IMR-90 (cell line): ENCODE measurements at regions not wholly inside any gene's neighbourhood (a gene's known extent, or its start where the extent isn't known, plus 50 kb on each side); places are given as distances from the start of the nearest gene placed in this dataset.

Experiments used
- ATAC-seq: fragments of 200-7000 bp; cut with Tn5 transposase; 2 replicates; pipeline ENCODE4 v1.9.1; 2020; ENCODE audit warnings: low read depth, mild to moderate bottlenecking, moderate library complexity
- BruUV-seq: library from RNA; stranded (reverse); fragments of 400-500 nt; replicated peaks from 2 replicates; lab custom pipeline; 2021; lab: Mats Ljungman, UMichigan
- CTCF ChIA-PET: fragments of 300-600 bp; formaldehyde crosslinking; extraction: SDS; loops from one replicate; lab custom pipeline; 2021; ENCODE audit warnings: antibody characterized with exemption; lab: Yijun Ruan, JAX
- POLR2A ChIA-PET: fragments of 300-600 bp; sonication (Branson Sonifier 250); formaldehyde crosslinking; loops from one replicate; lab custom pipeline; 2022; ENCODE audit warnings: antibody characterized with exemption; ENCODE audit not compliant: unreplicated experiment; lab: Charles Lee
- DNase-seq: peaks from one replicate; pipeline ENCODE4 v3.0.0; 2013
- H2AFZ ChIP-seq: replicated peaks from 2 replicates; pipeline ENCODE3; 2013; ENCODE audit warnings: low read length, mild to moderate bottlenecking; ENCODE audit not compliant: poor library complexity
- H2AK5ac ChIP-seq: 2 replicates; pipeline ENCODE4 v1.6.1; 2013; ENCODE audit warnings: low read depth, low read length, inconsistent platforms
- H2AK9ac ChIP-seq: replicated peaks from 2 replicates; pipeline ENCODE3; 2013; ENCODE audit warnings: mild to moderate bottlenecking, low read depth, low read length, moderate library complexity; ENCODE audit not compliant: poor library complexity
- H2BK120ac ChIP-seq: 2 replicates; pipeline ENCODE4 v1.6.1; 2013; ENCODE audit warnings: low read depth, low read length, inconsistent platforms
- H2BK15ac ChIP-seq: 3 replicates; pipeline ENCODE4 v1.6.1; 2013; ENCODE audit warnings: low read depth, low read length, inconsistent platforms
- H2BK20ac ChIP-seq: 2 replicates; pipeline ENCODE4 v1.6.1; 2013; ENCODE audit warnings: low read depth, mild to moderate bottlenecking, inconsistent platforms, low read length, moderate library complexity
- H2BK5ac ChIP-seq: 2 replicates; pipeline ENCODE4 v1.6.1; 2013; ENCODE audit warnings: mild to moderate bottlenecking, low read depth, low read length, inconsistent platforms; ENCODE audit not compliant: poor library complexity, severe bottlenecking
- H3K14ac ChIP-seq: replicated peaks from 2 replicates; pipeline ENCODE4 v1.6.1; 2013; ENCODE audit warnings: low read depth, low read length, inconsistent platforms
- H3K18ac ChIP-seq: 2 replicates; pipeline ENCODE4 v1.6.1; 2013; ENCODE audit warnings: low read depth, low read length, control low read depth
- H3K23ac ChIP-seq: 2 replicates; pipeline ENCODE4 v1.6.1; 2013; ENCODE audit warnings: low read depth, low read length, inconsistent platforms
- H3K27ac ChIP-seq: 2 replicates; pipeline ENCODE4 v1.5.1; 2013; ENCODE audit warnings: mild to moderate bottlenecking, control low read depth, low read length; ENCODE audit not compliant: insufficient read depth
- H3K27me3 ChIP-seq: 2 replicates; pipeline ENCODE4 v1.6.1; 2013; ENCODE audit warnings: low read length; ENCODE audit not compliant: control insufficient read depth, insufficient read depth
- H3K36me3 ChIP-seq: 2 replicates; pipeline ENCODE4 v1.6.1; 2013; ENCODE audit warnings: low read length, mixed read lengths; ENCODE audit not compliant: control insufficient read depth, insufficient read depth
- H3K4ac ChIP-seq: 2 replicates; pipeline ENCODE4 v1.6.1; 2013; ENCODE audit warnings: low read depth, low read length, inconsistent platforms
- H3K4me1 ChIP-seq: 2 replicates; pipeline ENCODE4 v1.6.1; 2013; ENCODE audit warnings: low read length, mixed read lengths; ENCODE audit not compliant: control insufficient read depth, insufficient read depth
- H3K4me2 ChIP-seq: 2 replicates; pipeline ENCODE4 v1.6.1; 2013; ENCODE audit warnings: low read depth, mild to moderate bottlenecking, control low read depth, low read length, moderate library complexity
- H3K4me3 ChIP-seq: 2 replicates; pipeline ENCODE4 v1.5.1; 2013; ENCODE audit warnings: low read depth, mild to moderate bottlenecking, control low read depth, low read length, moderate library complexity; ENCODE audit not compliant: insufficient read depth
- H3K56ac ChIP-seq: 2 replicates; pipeline ENCODE4 v1.6.1; 2013; ENCODE audit warnings: low read length, inconsistent platforms; ENCODE audit not compliant: insufficient read depth; ENCODE audit errors: extremely low read depth
- H3K79me1 ChIP-seq, 2 experiments: 2 replicates each; pipeline ENCODE4 v1.6.1; 2013; ENCODE audit warnings: low read length in 2 of 2, inconsistent platforms in 1 of 2, low read depth in 1 of 2
- H3K9ac ChIP-seq: 2 replicates; pipeline ENCODE4 v1.6.1; 2013; ENCODE audit warnings: low read depth, low read length, control low read depth
- H3K9me1 ChIP-seq: 2 replicates; pipeline ENCODE4 v1.6.1; 2013; ENCODE audit warnings: low read length, inconsistent platforms; ENCODE audit not compliant: insufficient read depth
- H3K9me3 ChIP-seq: 2 replicates; pipeline ENCODE4 v1.6.1; 2013; ENCODE audit warnings: low read length; ENCODE audit not compliant: control insufficient read depth, insufficient read depth
- H4K20me1 ChIP-seq: 2 replicates; pipeline ENCODE4 v1.6.1; 2013; ENCODE audit warnings: low read length, inconsistent platforms; ENCODE audit not compliant: insufficient read depth
- H4K5ac ChIP-seq: 2 replicates; pipeline ENCODE4 v1.6.1; 2013; ENCODE audit warnings: mild to moderate bottlenecking, low read depth, low read length, control low read depth
- H4K8ac ChIP-seq, 2 experiments: 2 replicates each; pipeline ENCODE4 v1.6.1; 2013; ENCODE audit warnings: low read depth in 2 of 2, low read length in 2 of 2, control low read depth in 1 of 2, inconsistent platforms in 1 of 2
- H4K91ac ChIP-seq: 2 replicates; pipeline ENCODE4 v1.6.1; 2013; ENCODE audit warnings: low read depth, low read length, inconsistent platforms; ENCODE audit not compliant: insufficient read depth
- BHLHE40 ChIP-seq: fragments of 150-350 bp; IDR thresholded peaks from 2 replicates; pipeline ENCODE4 v1.6.1; 2016; ENCODE audit warnings: mild to moderate bottlenecking, low read depth, low read length
- CEBPB ChIP-seq: IDR thresholded peaks from 2 replicates; pipeline ENCODE4 v1.6.1; 2012; ENCODE audit warnings: low read depth, low read length, improper control_type of control experiment
- CHD1 ChIP-seq: IDR thresholded peaks from 2 replicates; pipeline ENCODE4 v1.6.1; 2012; ENCODE audit warnings: low read depth, low read length, improper control_type of control experiment
- FOS ChIP-seq: fragments of 150-350 bp; IDR thresholded peaks from 2 replicates; pipeline ENCODE4 v1.6.1; 2016; ENCODE audit warnings: low read depth, low read length
- MAFK ChIP-seq: IDR thresholded peaks from 2 replicates; pipeline ENCODE4 v1.6.1; 2012; ENCODE audit warnings: low read depth, low read length, improper control_type of control experiment
- MAZ ChIP-seq: IDR thresholded peaks from 2 replicates; pipeline ENCODE4 v1.6.1; 2012; ENCODE audit warnings: low read depth, mild to moderate bottlenecking, low read length, improper control_type of control experiment, moderate library complexity, borderline replicate concordance
- MXI1 ChIP-seq: IDR thresholded peaks from 2 replicates; pipeline ENCODE4 v1.6.1; 2012; ENCODE audit warnings: low read depth, mild to moderate bottlenecking, low read length, moderate library complexity, borderline replicate concordance
- NFE2L2 ChIP-seq: fragments of 150-350 bp; IDR thresholded peaks from 2 replicates; pipeline ENCODE4 v1.6.1; 2016; ENCODE audit warnings: low read depth, mild to moderate bottlenecking, low read length
- POLR2A ChIP-seq: IDR thresholded peaks from 2 replicates; pipeline ENCODE4 v1.6.1; 2012; ENCODE audit warnings: mild to moderate bottlenecking, low read depth, low read length
- RAD21 ChIP-seq: IDR thresholded peaks from 2 replicates; pipeline ENCODE4 v1.6.1; 2012; ENCODE audit warnings: low read length, improper control_type of control experiment
- RCOR1 ChIP-seq: IDR thresholded peaks from 2 replicates; pipeline ENCODE4 v1.6.1; 2012; ENCODE audit warnings: mild to moderate bottlenecking, low read length, improper control_type of control experiment; ENCODE audit not compliant: insufficient replicate concordance
- RFX5 ChIP-seq: IDR thresholded peaks from 2 replicates; pipeline ENCODE4 v1.8.0; 2012; ENCODE audit warnings: low read depth, mild to moderate bottlenecking, low read length, moderate library complexity
- SMC3 ChIP-seq: fragments of 150-350 bp; IDR thresholded peaks from 2 replicates; pipeline ENCODE4 v1.6.1; 2016; ENCODE audit warnings: low read depth, mild to moderate bottlenecking, antibody characterized with exemption, low read length, moderate library complexity
- WGBS, 2 experiments: methylation state at CpG; one replicate each; pipeline versions ENCODE4 v1.1.5 to v1.1.7; 2013; ENCODE audit warnings: missing lambda C conversion rate in 2 of 2; ENCODE audit not compliant: insufficient read length in 1 of 2; ENCODE audit errors: extremely low coverage in 2 of 2; 5-methylcytosine and 5-hydroxymethylcytosine counted together
- dilution Hi-C: fragments of 300-500 bp; cut with HindIII; formaldehyde crosslinking; loops from one replicate; pipeline ENCODE4 v1.14.3; 2018; ENCODE audit warnings: low sequenced_read_pairs; ENCODE audit not compliant: unreplicated experiment
- in situ Hi-C: fragments of 300-500 bp; cut with MboI; formaldehyde crosslinking; loops from 3 replicates; pipeline ENCODE4 v1.14.3; 2019; ENCODE audit warnings: low sequenced_read_pairs, inconsistent platforms, mixed read lengths
- intact Hi-C: fragments of 100-400 bp; cut with micrococcal nuclease; formaldehyde crosslinking; loops from 2 replicates; pipeline ENCODE4 v1.10.0; 2022
- TF ChIP-seq, protein P1 (sequence below): fragments of 150-350 bp; IDR thresholded peaks from 2 replicates; pipeline ENCODE4 v1.6.1; 2016; ENCODE audit warnings: low read depth, mild to moderate bottlenecking, low read length, moderate library complexity, borderline replicate concordance
- TF ChIP-seq, protein P2 (sequence below): fragments of 150-350 bp; IDR thresholded peaks from 2 replicates; pipeline ENCODE4 v1.6.1; 2017; ENCODE audit warnings: mild to moderate bottlenecking, antibody characterized with exemption, low read length, low read depth
- TF ChIP-seq, protein P3 (sequence below): conservative IDR thresholded peaks from 2 replicates; pipeline ENCODE4 v1.5.1; 2012; ENCODE audit warnings: mild to moderate bottlenecking, low read depth, low read length, improper control_type of control experiment

DNA sequence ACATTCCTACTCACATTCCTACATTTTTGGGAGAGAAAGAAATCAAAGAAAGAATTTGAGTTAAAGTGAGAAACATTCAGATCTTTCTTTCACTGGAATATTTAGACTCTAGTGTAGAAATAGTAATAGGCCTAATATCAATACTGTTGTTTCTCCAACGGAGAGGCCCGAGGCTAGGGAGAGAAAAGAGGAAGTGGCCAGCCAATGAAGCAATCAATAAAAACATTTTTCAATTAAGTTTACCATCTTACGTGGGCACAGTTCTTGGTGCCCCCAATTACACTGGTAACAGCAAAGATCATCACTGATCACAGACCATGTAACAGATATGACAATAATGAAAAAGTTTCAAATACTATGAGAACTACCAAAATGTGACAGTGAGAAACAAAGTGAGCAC lies 281.4 kb downstream of the GPM6A start:
- Histone ChIP-seq H3K4me3 (no peak overlapping the region), H2AK5ac (no peak overlapping the region), H3K14ac (no peak overlapping the region), H3K27ac (no peak overlapping the region), H3K27me3 (no peaks in the 10 kb centered on the region), H3K4me2 (no peak overlapping the region), H3K56ac (no peak overlapping the region), H2BK120ac (0 out of 2 replicates have a peak overlapping the region, but pooled peaks have one; percentile 16), H3K23ac (no peak overlapping the region), H3K9me1 (no peaks in the 10 kb centered on the region), H2AFZ (no peak overlapping the region), H2BK20ac (peak overlapping the region; percentile 25; the same call in 1 of the 2 replicates), H2AK9ac (no peak overlapping the region), H2BK5ac (no peak overlapping the region), H3K4me1 (no peaks in the 10 kb centered on the region), H3K18ac (no peak overlapping the region), H3K9me3 (peaks cover 2% of the 10 kb centered on the region; the same call in 1 of the 2 replicates), H4K20me1 (no peaks in the 10 kb centered on the region), H3K36me3 (no peaks in the 10 kb centered on the region), H3K4ac (no peak overlapping the region), H4K5ac (no peak overlapping the region), H4K8ac (no peak overlapping the region), H2BK15ac (no peak overlapping the region), H3K9ac (no peak overlapping the region), H4K91ac (no peak overlapping the region; the same call in 1 of the 2 replicates), H3K79me1 (no peaks in the 10 kb centered on the region)
- TF ChIP-seq RAD21 (no peak), MAZ (no peak), NFE2L2 (no peak), RCOR1 (no peak), MXI1 (no peak), CEBPB (no peak), SMC3 (no peak), FOS (no peak), POLR2A (no peak), RFX5 (no peak), CHD1 (no peak), MAFK (no peak), BHLHE40 (no peak)
- TF ChIP-seq, protein P1, sequence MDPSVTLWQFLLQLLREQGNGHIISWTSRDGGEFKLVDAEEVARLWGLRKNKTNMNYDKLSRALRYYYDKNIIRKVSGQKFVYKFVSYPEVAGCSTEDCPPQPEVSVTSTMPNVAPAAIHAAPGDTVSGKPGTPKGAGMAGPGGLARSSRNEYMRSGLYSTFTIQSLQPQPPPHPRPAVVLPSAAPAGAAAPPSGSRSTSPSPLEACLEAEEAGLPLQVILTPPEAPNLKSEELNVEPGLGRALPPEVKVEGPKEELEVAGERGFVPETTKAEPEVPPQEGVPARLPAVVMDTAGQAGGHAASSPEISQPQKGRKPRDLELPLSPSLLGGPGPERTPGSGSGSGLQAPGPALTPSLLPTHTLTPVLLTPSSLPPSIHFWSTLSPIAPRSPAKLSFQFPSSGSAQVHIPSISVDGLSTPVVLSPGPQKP, result no peak
- TF ChIP-seq, protein P2, sequence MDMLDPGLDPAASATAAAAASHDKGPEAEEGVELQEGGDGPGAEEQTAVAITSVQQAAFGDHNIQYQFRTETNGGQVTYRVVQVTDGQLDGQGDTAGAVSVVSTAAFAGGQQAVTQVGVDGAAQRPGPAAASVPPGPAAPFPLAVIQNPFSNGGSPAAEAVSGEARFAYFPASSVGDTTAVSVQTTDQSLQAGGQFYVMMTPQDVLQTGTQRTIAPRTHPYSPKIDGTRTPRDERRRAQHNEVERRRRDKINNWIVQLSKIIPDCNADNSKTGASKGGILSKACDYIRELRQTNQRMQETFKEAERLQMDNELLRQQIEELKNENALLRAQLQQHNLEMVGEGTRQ, result no peak
- TF ChIP-seq, protein P3, sequence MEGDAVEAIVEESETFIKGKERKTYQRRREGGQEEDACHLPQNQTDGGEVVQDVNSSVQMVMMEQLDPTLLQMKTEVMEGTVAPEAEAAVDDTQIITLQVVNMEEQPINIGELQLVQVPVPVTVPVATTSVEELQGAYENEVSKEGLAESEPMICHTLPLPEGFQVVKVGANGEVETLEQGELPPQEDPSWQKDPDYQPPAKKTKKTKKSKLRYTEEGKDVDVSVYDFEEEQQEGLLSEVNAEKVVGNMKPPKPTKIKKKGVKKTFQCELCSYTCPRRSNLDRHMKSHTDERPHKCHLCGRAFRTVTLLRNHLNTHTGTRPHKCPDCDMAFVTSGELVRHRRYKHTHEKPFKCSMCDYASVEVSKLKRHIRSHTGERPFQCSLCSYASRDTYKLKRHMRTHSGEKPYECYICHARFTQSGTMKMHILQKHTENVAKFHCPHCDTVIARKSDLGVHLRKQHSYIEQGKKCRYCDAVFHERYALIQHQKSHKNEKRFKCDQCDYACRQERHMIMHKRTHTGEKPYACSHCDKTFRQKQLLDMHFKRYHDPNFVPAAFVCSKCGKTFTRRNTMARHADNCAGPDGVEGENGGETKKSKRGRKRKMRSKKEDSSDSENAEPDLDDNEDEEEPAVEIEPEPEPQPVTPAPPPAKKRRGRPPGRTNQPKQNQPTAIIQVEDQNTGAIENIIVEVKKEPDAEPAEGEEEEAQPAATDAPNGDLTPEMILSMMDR, result no peak
- POLR2A ChIA-PET, result no interaction called here
- CTCF ChIA-PET, result no interaction called here
- dilution Hi-C loops, result no loop called here
- BruUV-seq, result no TSS peak
- intact Hi-C loops, result loop anchor here (10.0 kb wide), 1 partner anchor 116 kb away; no protein-coding TSS in a partner anchor
- WGBS, 2 experiments, result no CpG with 5 or more reads among the region's 3 CpGs
- in situ Hi-C loops, result loop anchor here (25.0 kb wide), 2 partner anchors 768 to 1168 kb away; no protein-coding TSS in a partner anchor
- no peak for ATAC-seq
- no peak for DNase-seq
